ENCODE measurements at regions not wholly inside any gene's neighbourhood (a gene's known extent, or its start where the extent isn't known, plus 50 kb on each side); places are given as distances from the start of the nearest gene placed in this dataset.

GRCh38 chr5:171603591-171603990 lies 182.0 kb upstream of the SMIM23 start:
- Histone ChIP-seq H3K36me3 (ENCODE audit: control insufficient read depth in 2 of 4, insufficient read depth in 4 of 4, low read length in 3 of 4) (no peaks in the 10 kb centered on the region), H2BK120ac (replicated peaks; ENCODE audit: low read depth, low read length) (no peak overlapping the region), H3K56ac (replicated peaks; ENCODE audit: insufficient read length, low read depth, low read length) (no peak overlapping the region), H2BK20ac (ENCODE audit: low read length) (no peak overlapping the region), H3K23me2 (ENCODE audit: low read depth, low read length) (peaks cover 4% of the 10 kb centered on the region; the same call in 1 of the 2 replicates), H3K4me3 (ENCODE audit: extremely low read depth in 1 of 4, insufficient read depth in 2 of 4, low read depth in 3 of 4, low read length in 4 of 4) (no peak overlapping the region), H3K4ac (replicated peaks; ENCODE audit: insufficient read length, low read depth, low read length) (no peak overlapping the region), H4K91ac (replicated peaks; ENCODE audit: insufficient read length, low read length) (no peak overlapping the region), H4K5ac (ENCODE audit: insufficient read length, low read depth, low read length) (no peak overlapping the region), H3K14ac (ENCODE audit: insufficient read length) (no peak overlapping the region), H3K4me1 (replicated peaks in 1 of 4; ENCODE audit: control insufficient read depth in 3 of 4, insufficient read depth in 4 of 4, low read length in 3 of 4) (no peaks in the 10 kb centered on the region), H3K23ac (ENCODE audit: insufficient read length) (no peak overlapping the region), H2AFZ (ENCODE audit: low read length) (no peak overlapping the region), H3K27me3 (replicated peaks in 1 of 4; ENCODE audit: control insufficient read depth in 3 of 4, extremely low read depth in 1 of 4, insufficient read depth in 3 of 4, low read length in 3 of 4) (no peaks in the 10 kb centered on the region; a peak in 1 of 7 replicates), H4K8ac (ENCODE audit: extremely low read depth, insufficient read depth, low read length) (no peak overlapping the region), H2BK5ac (ENCODE audit: low read depth, low read length) (no peak overlapping the region), H3K79me1 (ENCODE audit: low read depth, low read length) (no peaks in the 10 kb centered on the region), H2AK5ac (ENCODE audit: low read depth, low read length) (no peak overlapping the region), H3K79me2 (ENCODE audit: control insufficient read depth in 1 of 2, insufficient read depth in 2 of 2, low read length in 2 of 2) (no peaks in the 10 kb centered on the region), H2BK15ac (ENCODE audit: low read length) (no peak overlapping the region), H3K9ac (replicated peaks in 1 of 4; ENCODE audit: extremely low read depth in 1 of 4, low read depth in 3 of 4, low read length in 3 of 4) (no peak overlapping the region), H3K18ac (ENCODE audit: extremely low read depth, low read length) (no peak overlapping the region), H3K27ac (ENCODE audit: low read depth, low read length) (no peak overlapping the region), H4K20me1 (replicated peaks in 1 of 2; ENCODE audit: control insufficient read depth in 1 of 2, insufficient read depth in 2 of 2, low read length in 2 of 2) (peaks cover 0 to 1% of the 10 kb centered on the region in 2 experiments), H3K9me3 (ENCODE audit: insufficient read depth in 2 of 2, low read depth in 1 of 2, low read length in 1 of 2) (peaks cover 5 to 8% of the 10 kb centered on the region in 2 experiments; a peak in 3 of 4 replicates), H2BK12ac (ENCODE audit: low read depth, low read length) (no peak overlapping the region), H3K4me2 (ENCODE audit: insufficient read depth in 1 of 2, low read depth in 2 of 2, low read length in 2 of 2) (no peak overlapping the region)
- FAIRE-seq = no peak
- ChIA-PET POLR2A (ENCODE audit: partially characterized antibody) (no interaction called here), CTCF (ENCODE audit: partially characterized antibody) (interaction anchor here (1.9 kb wide), 1 partner anchor 185 kb away, joined by 5 read pairs; the partner anchor contains the start of gene FGF18)
- WGBS, 2 experiments (ENCODE audit: extremely low coverage in 1 of 2, insufficient coverage in 1 of 2, insufficient read length in 1 of 2, insufficient replicate concordance in 2 of 2, low coverage in 1 of 2, low lambda C conversion rate in 2 of 2, missing lambda C conversion rate in 1 of 2) = 81% methylated on average over 2 of the region's 2 CpGs; no CpG with 5 or more reads in 1 of the 2 experiments
- TF ChIP-seq TCF12 (IDR thresholded peaks at IDR 0.05; ENCODE audit: low read depth, low read length) (no peak), E2F6 (IDR thresholded peaks at IDR 0.05) (no peak), SAP30 (IDR thresholded peaks at IDR 0.05; ENCODE audit: insufficient read depth, insufficient replicate concordance, low read length) (no peak), CEBPB (IDR thresholded peaks at IDR 0.05; ENCODE audit: low read depth, low read length) (no peak), TAF1 (IDR thresholded peaks at IDR 0.05; ENCODE audit: low read depth, low read length) (no peak), BACH1 (IDR thresholded peaks at IDR 0.05; ENCODE audit: low read length) (no peak), FOSL1 (IDR thresholded peaks at IDR 0.05; ENCODE audit: insufficient read depth, low read depth, low read length) (no peak), RBBP5 (IDR thresholded peaks at IDR 0.05; ENCODE audit: borderline replicate concordance, low read depth, low read length) (no peak)
- no peak for DNase-seq (ENCODE audit: low read depth in 1 of 2, low spot score in 2 of 2)

All from H1 (cell line).